Lung (tissue), 11 donors: ENCODE measurements at regions not wholly inside any gene's neighbourhood (a gene's known extent, or its start where the extent isn't known, plus 50 kb on each side); places are given as distances from the start of the nearest gene placed in this dataset.

ENCODE experiments used
- ATAC-seq: fragments of 200-7000 bp; cut with Tn5 transposase; one replicate; pipeline ENCODE4 v1.9.1; 2020; ENCODE audit warnings: moderate number of reproducible peaks; ENCODE audit not compliant: insufficient read depth, low FRiP score
- DNase-seq, 3 donors: peaks; one replicate each; pipeline ENCODE4 v3.0.0-alpha.2; 2013 to 2017
- H3K27ac ChIP-seq, 2 donors: one replicate each; pipeline ENCODE4 v1.5.1; 2013; ENCODE audit warnings: mild to moderate bottlenecking in 2 of 2, moderate library complexity in 2 of 2, control low read depth in 1 of 2, inconsistent platforms in 1 of 2, low read depth in 1 of 2, low read length in 1 of 2
- H3K27me3 ChIP-seq, 3 donors: one replicate each; pipeline ENCODE4 v1.5.1; 2013; ENCODE audit warnings: low read length in 2 of 3; ENCODE audit not compliant: control insufficient read depth in 3 of 3, insufficient read depth in 3 of 3
- H3K36me3 ChIP-seq, 4 donors: one replicate each; pipeline ENCODE4 v1.5.1; 2013; ENCODE audit warnings: low read length in 4 of 4, mild to moderate bottlenecking in 1 of 4, moderate library complexity in 1 of 4; ENCODE audit not compliant: control insufficient read depth in 4 of 4, insufficient read depth in 4 of 4
- H3K4me1 ChIP-seq, 5 donors: one replicate each; pipeline ENCODE4 v1.5.1; 2013; ENCODE audit warnings: low read length in 5 of 5, mild to moderate bottlenecking in 2 of 5, moderate library complexity in 1 of 5; ENCODE audit not compliant: control insufficient read depth in 5 of 5, insufficient read depth in 5 of 5
- H3K4me3 ChIP-seq: one replicate; pipeline ENCODE4 v1.5.1; 2013; ENCODE audit warnings: mild to moderate bottlenecking, control low read depth, moderate library complexity
- H3K9ac ChIP-seq, 2 donors: one replicate each; pipeline ENCODE4 v1.5.1; 2013; ENCODE audit warnings: low read length in 2 of 2, control low read depth in 1 of 2; ENCODE audit not compliant: insufficient read depth in 1 of 2
- H3K9me3 ChIP-seq, 4 donors: one replicate each; pipeline ENCODE4 v1.5.1; 2013; ENCODE audit warnings: low read length in 3 of 4, mild to moderate bottlenecking in 1 of 4, moderate library complexity in 1 of 4; ENCODE audit not compliant: control insufficient read depth in 4 of 4, insufficient read depth in 3 of 4
- WGBS, 2 donors: extraction: QIAGEN DNeasy Blood & Tissue Kit; methylation state at CpG; one replicate each; pipeline ENCODE4 v1.1.7; 2013; 5-methylcytosine and 5-hydroxymethylcytosine counted together
- TF ChIP-seq, protein P1 (sequence below): IDR thresholded peaks from 2 replicates; pipeline ENCODE4 v1.5.1; 2012; ENCODE audit warnings: mild to moderate bottlenecking; ENCODE audit errors: control extremely low read depth, extremely low read depth
- donor health status: control.
- donor health status: control.
- donor health status: Bipolar disorder and iron deficiency.
- donor health status: healthy.
- donor health status: DM: yes; HTN: yes; CAD: no.

DNA sequence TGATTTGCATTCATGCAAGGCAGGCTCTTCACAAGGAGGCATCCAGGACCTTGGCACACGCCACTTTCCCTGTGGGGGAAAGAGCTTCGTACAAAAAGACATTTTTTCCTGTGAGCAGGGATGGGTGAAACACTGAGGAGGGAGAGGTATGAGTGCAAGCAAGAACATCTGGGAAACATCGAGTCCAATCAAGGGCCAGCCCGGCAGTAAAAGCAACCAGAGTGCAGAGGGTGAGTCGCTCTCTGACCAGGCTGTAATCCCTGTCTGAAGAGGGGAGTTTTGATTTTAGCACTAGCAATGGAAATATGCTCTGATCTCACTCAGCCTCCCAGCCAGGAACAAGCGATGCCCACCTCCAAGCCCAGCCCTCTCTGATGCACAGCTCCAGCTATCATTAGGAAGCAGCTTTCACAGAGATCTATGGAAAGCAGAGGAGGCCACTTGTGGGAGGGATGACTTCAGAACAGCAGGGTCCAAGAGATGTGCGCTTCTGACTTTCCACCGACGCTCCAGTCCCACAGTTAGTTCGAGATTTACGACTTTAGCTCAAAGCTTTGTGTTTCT lies 211.0 kb upstream of the ADAMTS16 start:
- WGBS, 2 donors, result 77 to 80% methylated on average over 11 of the region's 11 CpGs
- H3K4me1 ChIP-seq, result no peaks in the 10 kb centered on the region
- ATAC-seq, result no peak
- no peak overlapping the region for H3K4me3 ChIP-seq
- H3K36me3 ChIP-seq, result no peaks in the 10 kb centered on the region
- no peak overlapping the region for H3K27ac ChIP-seq
- TF ChIP-seq, protein P1, sequence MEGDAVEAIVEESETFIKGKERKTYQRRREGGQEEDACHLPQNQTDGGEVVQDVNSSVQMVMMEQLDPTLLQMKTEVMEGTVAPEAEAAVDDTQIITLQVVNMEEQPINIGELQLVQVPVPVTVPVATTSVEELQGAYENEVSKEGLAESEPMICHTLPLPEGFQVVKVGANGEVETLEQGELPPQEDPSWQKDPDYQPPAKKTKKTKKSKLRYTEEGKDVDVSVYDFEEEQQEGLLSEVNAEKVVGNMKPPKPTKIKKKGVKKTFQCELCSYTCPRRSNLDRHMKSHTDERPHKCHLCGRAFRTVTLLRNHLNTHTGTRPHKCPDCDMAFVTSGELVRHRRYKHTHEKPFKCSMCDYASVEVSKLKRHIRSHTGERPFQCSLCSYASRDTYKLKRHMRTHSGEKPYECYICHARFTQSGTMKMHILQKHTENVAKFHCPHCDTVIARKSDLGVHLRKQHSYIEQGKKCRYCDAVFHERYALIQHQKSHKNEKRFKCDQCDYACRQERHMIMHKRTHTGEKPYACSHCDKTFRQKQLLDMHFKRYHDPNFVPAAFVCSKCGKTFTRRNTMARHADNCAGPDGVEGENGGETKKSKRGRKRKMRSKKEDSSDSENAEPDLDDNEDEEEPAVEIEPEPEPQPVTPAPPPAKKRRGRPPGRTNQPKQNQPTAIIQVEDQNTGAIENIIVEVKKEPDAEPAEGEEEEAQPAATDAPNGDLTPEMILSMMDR, result no peak
- DNase-seq, result no peak
- H3K9ac ChIP-seq, result no peak overlapping the region
- H3K27me3 ChIP-seq, result no peaks in the 10 kb centered on the region
- no peaks in the 10 kb centered on the region for H3K9me3 ChIP-seq

DNA sequence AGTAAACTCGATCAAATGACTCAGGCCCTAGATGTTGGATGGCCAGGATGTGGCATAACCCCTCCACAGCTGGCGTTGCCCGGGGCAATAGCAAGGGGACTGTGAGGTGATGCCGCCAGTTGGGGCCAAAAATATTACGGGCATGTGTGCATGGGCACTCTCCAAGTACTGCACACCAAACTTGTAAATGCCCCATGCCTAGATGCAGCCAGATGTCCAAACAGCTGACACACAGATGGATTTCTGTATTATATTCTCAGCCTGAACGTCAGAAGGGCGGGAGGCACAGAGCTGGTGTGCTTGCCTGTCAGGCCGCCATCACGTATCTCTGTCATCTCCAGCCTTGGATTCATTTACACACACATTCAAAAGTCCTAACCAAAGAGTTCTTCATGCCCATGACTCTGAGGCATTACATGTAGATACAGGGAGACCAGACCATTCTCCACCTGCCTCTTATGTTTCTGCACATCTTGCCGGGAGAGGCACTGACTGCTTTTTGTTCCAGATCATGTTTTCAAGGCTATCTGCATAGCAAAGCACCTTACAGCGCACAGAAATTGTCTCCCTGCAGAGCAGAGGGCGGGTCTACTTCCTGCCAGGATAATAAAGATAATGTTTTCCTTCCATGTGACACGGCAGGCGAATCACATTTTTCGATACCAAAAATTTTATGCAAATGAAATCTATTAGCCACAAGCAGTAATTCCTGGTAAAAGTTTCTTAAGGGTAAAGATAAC lies 200.9 kb upstream of the ADAMTS16 start:
- DNase-seq (no peak), ATAC-seq (no peak)
- Histone ChIP-seq H3K4me3 (no peak overlapping the region), H3K9ac (no peak overlapping the region), H3K36me3 (no peaks in the 10 kb centered on the region), H3K9me3 (no peaks in the 10 kb centered on the region), H3K27me3 (peaks cover 0 to 2% (median 0%) of the 10 kb centered on the region in 3 donors), H3K4me1 (no peaks in the 10 kb centered on the region), H3K27ac (no peak overlapping the region)
- 75 to 82% methylated on average over 15 of the region's 15 CpGs for WGBS, 2 donors
- TF ChIP-seq, protein P1, result no peak

DNA sequence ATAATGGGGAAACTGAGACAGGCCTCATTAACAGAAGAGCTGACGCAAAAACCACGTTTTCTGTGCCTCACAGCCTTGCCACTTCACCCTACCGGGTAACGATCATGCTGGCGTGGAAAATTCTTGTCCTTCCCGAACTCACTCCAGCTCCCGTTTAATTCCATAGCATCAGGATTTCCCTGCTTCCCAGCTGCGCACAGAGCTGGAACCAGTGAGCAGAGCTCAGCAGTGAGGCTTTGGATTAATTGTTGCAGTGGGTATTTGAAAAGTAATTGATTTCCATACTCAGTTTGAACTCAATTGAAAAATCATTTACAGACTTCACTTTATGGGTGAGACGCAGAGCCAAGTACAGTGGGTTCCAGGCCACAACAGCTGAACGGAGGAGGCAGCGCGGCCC lies 199.0 kb upstream of the ADAMTS16 start:
- WGBS, 2 donors, result 84 to 88% methylated on average over 12 of the region's 12 CpGs
- Histone ChIP-seq H3K9ac (no peak overlapping the region), H3K9me3 (no peaks in the 10 kb centered on the region), H3K27me3 (peaks cover 0 to 2% (median 0%) of the 10 kb centered on the region in 3 donors), H3K4me1 (no peaks in the 10 kb centered on the region), H3K36me3 (no peaks in the 10 kb centered on the region), H3K4me3 (no peak overlapping the region), H3K27ac (no peak overlapping the region)
- DNase-seq, result no peak
- TF ChIP-seq, protein P1, result no peak
- no peak for ATAC-seq
